HFF-Myc (cell line): ENCODE measurements at regions not wholly inside any gene's neighbourhood (a gene's known extent, or its start where the extent isn't known, plus 50 kb on each side); places are given as distances from the start of the nearest gene placed in this dataset.

ENCODE experiments used
- DNase-seq: peaks from one replicate; pipeline ENCODE4 v3.0.0-alpha.2; 2011; ENCODE audit warnings: low read depth; ENCODE audit errors: extremely low read depth
- H3K4me3 ChIP-seq: replicated peaks from 2 replicates; pipeline ENCODE4 v1.5.1; 2011; ENCODE audit warnings: low read depth, mild to moderate bottlenecking, control low read depth, low read length
- CTCF ChIP-seq: IDR thresholded peaks from 2 replicates; pipeline ENCODE4 v1.5.1; 2012; ENCODE audit warnings: mild to moderate bottlenecking, low read depth, low read length, control low read depth; ENCODE audit errors: missing control alignments

DNA sequence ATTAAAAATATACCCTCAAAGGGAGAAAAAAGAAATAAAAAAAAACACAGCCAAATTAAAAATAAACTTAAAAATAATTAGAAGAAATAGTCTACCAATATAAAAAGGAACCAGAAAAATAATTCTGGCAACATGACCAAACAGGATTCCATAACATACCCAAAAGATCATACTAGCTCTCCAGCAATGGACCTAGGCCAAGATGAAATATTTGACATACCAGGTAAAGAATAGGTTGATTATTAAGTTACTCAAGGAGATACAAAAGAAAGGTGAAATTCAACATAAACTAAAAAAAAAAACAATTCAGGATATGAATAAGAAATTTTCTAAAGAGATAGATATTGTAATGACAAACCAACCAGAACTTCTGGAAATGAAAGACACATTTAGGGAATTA is 121.3 kb upstream of the SCAF11 start:
- no peak overlapping the region for H3K4me3 ChIP-seq
- no peak for TF ChIP-seq CTCF
- no peak for DNase-seq

DNA sequence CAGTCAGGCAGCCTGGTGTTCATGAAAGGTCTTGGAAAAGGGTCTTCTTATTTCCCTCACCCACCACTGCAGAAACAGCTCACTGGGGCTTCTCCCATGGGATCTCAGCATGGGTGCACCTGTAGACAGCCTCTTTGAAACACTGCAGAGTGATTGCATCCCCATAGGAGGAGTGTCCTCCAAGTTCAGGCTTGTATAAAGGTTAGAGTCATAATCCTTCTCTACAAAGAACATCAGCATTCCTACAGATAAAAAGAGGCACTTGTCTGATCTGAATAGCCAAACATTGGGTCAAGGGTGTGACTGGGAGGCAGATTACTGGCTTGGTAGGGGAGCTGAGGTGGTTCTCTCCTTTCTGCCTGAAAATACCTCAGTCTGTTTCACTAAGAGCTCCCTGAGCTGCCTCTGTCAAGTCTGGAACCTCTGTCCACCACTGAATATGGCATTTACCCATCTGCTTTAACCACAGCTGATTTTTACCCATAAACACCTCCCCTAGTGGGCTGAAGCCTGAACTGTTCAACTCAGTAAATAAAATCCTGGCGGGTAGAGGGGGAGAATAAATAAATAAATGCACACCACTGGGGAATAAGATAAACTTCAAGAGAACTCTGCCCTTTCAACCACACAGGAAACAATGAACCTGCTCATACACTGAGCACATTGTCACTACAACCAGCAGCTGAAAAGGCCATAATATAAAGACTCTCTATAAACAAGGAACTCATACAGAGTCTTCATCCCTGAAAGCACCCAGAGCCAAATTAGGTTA is 120.7 kb upstream of the SCAF11 start:
- H3K4me3 ChIP-seq = no peak overlapping the region
- DNase-seq = no peak
- TF ChIP-seq CTCF = peak; percentile 13

- H3K4me3 ChIP-seq = no peak overlapping the region
- TF ChIP-seq CTCF = no peak
- DNase-seq = no peak
Observed at GRCh38 chr12:46110223-46110611, 119.8 kb upstream of the SCAF11 start.

DNA sequence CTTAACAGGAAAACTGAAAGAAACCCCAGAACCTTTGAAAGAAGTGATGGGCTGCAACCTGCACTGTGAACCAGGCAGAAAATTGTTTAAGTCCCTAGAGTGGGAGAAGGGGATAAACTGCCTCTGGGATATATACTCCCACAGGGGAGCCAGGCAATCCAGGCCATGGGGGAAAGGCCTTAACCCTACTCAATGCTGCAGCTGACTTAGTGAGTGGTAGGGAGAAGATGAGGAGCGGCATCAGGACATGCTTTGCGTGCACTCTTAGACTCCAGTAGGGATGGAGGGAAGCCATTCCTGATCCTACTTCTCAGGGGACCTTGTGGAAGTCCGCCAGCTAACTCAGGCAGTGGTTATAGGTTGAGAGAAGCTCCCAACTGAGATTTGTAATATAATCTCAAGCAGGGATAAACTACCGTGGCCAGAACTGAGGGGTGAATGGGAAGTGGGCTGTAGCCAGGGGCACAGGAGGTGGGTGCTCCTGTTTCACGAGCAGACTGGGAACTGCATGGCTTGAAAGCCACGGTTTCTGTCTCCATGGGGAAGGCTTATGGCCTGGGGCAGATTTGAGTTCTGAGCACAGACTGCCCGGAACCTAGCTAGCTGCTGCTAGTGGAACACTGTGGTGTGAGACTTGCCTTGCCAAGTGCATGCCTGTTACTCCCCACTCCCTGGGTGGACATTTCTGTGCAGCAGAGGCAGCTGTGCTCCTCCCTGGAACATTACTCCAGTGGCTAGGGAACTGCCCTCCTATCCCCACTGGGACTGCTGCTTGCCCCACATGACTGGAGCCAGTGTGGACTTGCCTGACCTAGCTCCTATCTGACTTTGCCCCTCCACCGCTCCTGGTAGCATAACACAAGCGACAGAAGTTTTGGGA is 119.2 kb upstream of the SCAF11 start:
- DNase-seq = no peak
- no peak for TF ChIP-seq CTCF
- no peak overlapping the region for H3K4me3 ChIP-seq

- no peak for TF ChIP-seq CTCF
- no peak for DNase-seq
- no peak overlapping the region for H3K4me3 ChIP-seq
Observed at GRCh38 chr12:46108721-46109120, 118.3 kb upstream of the SCAF11 start.

DNA sequence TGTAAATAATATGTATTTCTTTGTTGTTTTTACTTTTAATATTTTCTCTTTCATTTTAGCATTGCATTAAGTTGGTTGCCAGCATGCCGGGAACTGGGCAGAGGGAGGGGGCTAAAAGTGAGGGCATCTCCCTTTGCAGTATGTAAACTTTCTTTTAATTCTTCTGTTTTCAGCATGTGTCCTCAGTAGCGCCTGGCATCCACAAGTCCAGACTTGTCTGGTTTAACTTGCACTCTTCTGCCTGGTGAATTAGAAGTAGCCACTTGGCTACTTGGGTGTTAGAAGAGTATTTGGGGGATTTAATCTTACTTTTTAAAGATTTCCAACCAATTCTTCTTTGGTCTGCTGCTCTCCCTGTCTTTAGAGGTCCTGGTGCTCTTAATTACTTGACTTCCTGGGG is 117.2 kb upstream of the SCAF11 start:
- H3K4me3 ChIP-seq = no peak overlapping the region
- no peak for DNase-seq
- TF ChIP-seq CTCF = no peak
